ENCODE measurements at regions not wholly inside any gene's neighbourhood (a gene's known extent, or its start where the extent isn't known, plus 50 kb on each side); places are given as distances from the start of the nearest gene placed in this dataset.

GRCh38 chr11:42249956-42250355 lies 790.5 kb upstream of the LRRC4C start:
- no peak for DNase-seq
- Histone ChIP-seq H3K18ac (ENCODE audit: low read depth in 1 of 2, low read length in 2 of 2) (no peak overlapping the region), H3K4me1 (ENCODE audit: control insufficient read depth, insufficient read depth, low read depth, low read length) (no peaks in the 10 kb centered on the region), H2BK12ac (ENCODE audit: low read length in 2 of 2) (no peak overlapping the region), H2AFZ (ENCODE audit: low read depth, low read length) (no peak overlapping the region), H3K79me1 (replicated peaks; ENCODE audit: low read length, poor library complexity, severe bottlenecking) (no peaks in the 10 kb centered on the region), H3K4ac (ENCODE audit: low read depth in 1 of 2, low read length in 2 of 2) (no peak overlapping the region), H4K8ac (ENCODE audit: low read length) (no peak overlapping the region), H3K9me3 (ENCODE audit: control insufficient read depth, low read length) (no peaks in the 10 kb centered on the region), H3K36me3 (ENCODE audit: control insufficient read depth in 1 of 2, insufficient read depth in 2 of 2, low read depth in 1 of 2, low read length in 2 of 2) (no peaks in the 10 kb centered on the region), H4K91ac (ENCODE audit: low read length) (no peak overlapping the region), H2AK5ac (ENCODE audit: low read length, severe bottlenecking) (no peak overlapping the region), H3K4me2 (ENCODE audit: low read length, poor library complexity, severe bottlenecking) (no peak overlapping the region), H3K27me3 (ENCODE audit: control insufficient read depth in 1 of 2, insufficient read depth in 1 of 2, low read length in 2 of 2) (no peaks in the 10 kb centered on the region), H2BK120ac (ENCODE audit: low read depth, low read length) (no peak overlapping the region), H3K4me3 (ENCODE audit: insufficient read depth in 1 of 2, low read depth in 1 of 2, low read length in 2 of 2) (no peak overlapping the region), H3K27ac (ENCODE audit: low read length, poor library complexity, severe bottlenecking) (no peak overlapping the region), H3K14ac (ENCODE audit: low read length in 2 of 2) (no peak overlapping the region), H2BK15ac (ENCODE audit: low read depth, poor library complexity, severe bottlenecking) (no peak overlapping the region), H3K23ac (ENCODE audit: low read length in 2 of 2) (no peak overlapping the region), H3K9ac (ENCODE audit: low read length) (no peak overlapping the region), H2BK5ac (ENCODE audit: low read depth, low read length, poor library complexity, severe bottlenecking) (no peak overlapping the region)
- 52% methylated on average over 2 of the region's 2 CpGs for WGBS

GRCh38 chr11:42251984-42252383 lies 792.5 kb upstream of the LRRC4C start:
- no peak overlapping the region for H3K4me3 ChIP-seq (ENCODE audit: insufficient read depth in 1 of 2, low read depth in 1 of 2, low read length in 2 of 2)
- no peaks in the 10 kb centered on the region for H3K9me3 ChIP-seq (ENCODE audit: control insufficient read depth, low read length)
- no peaks in the 10 kb centered on the region for H3K79me1 ChIP-seq (replicated peaks; ENCODE audit: low read length, poor library complexity, severe bottlenecking)
- H2BK15ac ChIP-seq (ENCODE audit: low read depth, poor library complexity, severe bottlenecking): no peak overlapping the region
- H3K14ac ChIP-seq (ENCODE audit: low read length in 2 of 2): no peak overlapping the region
- no peak overlapping the region for H3K4ac ChIP-seq (ENCODE audit: low read depth in 1 of 2, low read length in 2 of 2)
- H3K4me1 ChIP-seq (ENCODE audit: control insufficient read depth, insufficient read depth, low read depth, low read length): no peaks in the 10 kb centered on the region
- H4K91ac ChIP-seq (ENCODE audit: low read length): no peak overlapping the region
- no peak for DNase-seq
- WGBS: 52% methylated on average over 1 of the region's 2 CpGs
- H3K27ac ChIP-seq (ENCODE audit: low read length, poor library complexity, severe bottlenecking): no peak overlapping the region
- no peak overlapping the region for H2BK12ac ChIP-seq (ENCODE audit: low read length in 2 of 2)
- H3K18ac ChIP-seq (ENCODE audit: low read depth in 1 of 2, low read length in 2 of 2): no peak overlapping the region
- no peak overlapping the region for H2AFZ ChIP-seq (ENCODE audit: low read depth, low read length)
- no peaks in the 10 kb centered on the region for H3K36me3 ChIP-seq (ENCODE audit: control insufficient read depth in 1 of 2, insufficient read depth in 2 of 2, low read depth in 1 of 2, low read length in 2 of 2)
- H3K9ac ChIP-seq (ENCODE audit: low read length): no peak overlapping the region
- H4K8ac ChIP-seq (ENCODE audit: low read length): no peak overlapping the region
- H2AK5ac ChIP-seq (ENCODE audit: low read length, severe bottlenecking): no peak overlapping the region
- H3K23ac ChIP-seq (ENCODE audit: low read length in 2 of 2): no peak overlapping the region
- H2BK5ac ChIP-seq (ENCODE audit: low read depth, low read length, poor library complexity, severe bottlenecking): no peak overlapping the region
- no peak overlapping the region for H2BK120ac ChIP-seq (ENCODE audit: low read depth, low read length)
- no peak overlapping the region for H3K4me2 ChIP-seq (ENCODE audit: low read length, poor library complexity, severe bottlenecking)
- H3K27me3 ChIP-seq (ENCODE audit: control insufficient read depth in 1 of 2, insufficient read depth in 1 of 2, low read length in 2 of 2): no peaks in the 10 kb centered on the region

GRCh38 chr11:42253156-42253555 lies 793.7 kb upstream of the LRRC4C start:
- no peak overlapping the region for H2BK5ac ChIP-seq (ENCODE audit: low read depth, low read length, poor library complexity, severe bottlenecking)
- no peak overlapping the region for H3K9ac ChIP-seq (ENCODE audit: low read length)
- H3K27ac ChIP-seq (ENCODE audit: low read length, poor library complexity, severe bottlenecking): no peak overlapping the region
- no peak overlapping the region for H2AFZ ChIP-seq (ENCODE audit: low read depth, low read length)
- no peak overlapping the region for H3K4me3 ChIP-seq (ENCODE audit: insufficient read depth in 1 of 2, low read depth in 1 of 2, low read length in 2 of 2)
- no peaks in the 10 kb centered on the region for H3K9me3 ChIP-seq (ENCODE audit: control insufficient read depth, low read length)
- no peak overlapping the region for H3K4ac ChIP-seq (ENCODE audit: low read depth in 1 of 2, low read length in 2 of 2)
- H4K8ac ChIP-seq (ENCODE audit: low read length): no peak overlapping the region
- WGBS: 46% methylated on average over 3 of the region's 3 CpGs
- H3K23ac ChIP-seq (ENCODE audit: low read length in 2 of 2): no peak overlapping the region
- no peak overlapping the region for H3K4me2 ChIP-seq (ENCODE audit: low read length, poor library complexity, severe bottlenecking)
- H2BK15ac ChIP-seq (ENCODE audit: low read depth, poor library complexity, severe bottlenecking): no peak overlapping the region
- H2BK120ac ChIP-seq (ENCODE audit: low read depth, low read length): no peak overlapping the region
- H4K91ac ChIP-seq (ENCODE audit: low read length): no peak overlapping the region
- no peaks in the 10 kb centered on the region for H3K79me1 ChIP-seq (replicated peaks; ENCODE audit: low read length, poor library complexity, severe bottlenecking)
- H3K4me1 ChIP-seq (ENCODE audit: control insufficient read depth, insufficient read depth, low read depth, low read length): no peaks in the 10 kb centered on the region
- no peaks in the 10 kb centered on the region for H3K27me3 ChIP-seq (ENCODE audit: control insufficient read depth in 1 of 2, insufficient read depth in 1 of 2, low read length in 2 of 2)
- no peak for DNase-seq
- no peak overlapping the region for H2BK12ac ChIP-seq (ENCODE audit: low read length in 2 of 2)
- no peak overlapping the region for H3K14ac ChIP-seq (ENCODE audit: low read length in 2 of 2)
- H3K18ac ChIP-seq (ENCODE audit: low read depth in 1 of 2, low read length in 2 of 2): no peak overlapping the region
- no peaks in the 10 kb centered on the region for H3K36me3 ChIP-seq (ENCODE audit: control insufficient read depth in 1 of 2, insufficient read depth in 2 of 2, low read depth in 1 of 2, low read length in 2 of 2)
- no peak overlapping the region for H2AK5ac ChIP-seq (ENCODE audit: low read length, severe bottlenecking)

- H3K4ac ChIP-seq (ENCODE audit: low read depth in 1 of 2, low read length in 2 of 2): no peak overlapping the region
- H3K4me2 ChIP-seq (ENCODE audit: low read length, poor library complexity, severe bottlenecking): no peak overlapping the region
- no peak overlapping the region for H3K4me3 ChIP-seq (ENCODE audit: insufficient read depth in 1 of 2, low read depth in 1 of 2, low read length in 2 of 2)
- H4K91ac ChIP-seq (ENCODE audit: low read length): no peak overlapping the region
- no peak overlapping the region for H3K27ac ChIP-seq (ENCODE audit: low read length, poor library complexity, severe bottlenecking)
- H2BK120ac ChIP-seq (ENCODE audit: low read depth, low read length): no peak overlapping the region
- H3K4me1 ChIP-seq (ENCODE audit: control insufficient read depth, insufficient read depth, low read depth, low read length): no peaks in the 10 kb centered on the region
- H3K27me3 ChIP-seq (ENCODE audit: control insufficient read depth in 1 of 2, insufficient read depth in 1 of 2, low read length in 2 of 2): no peaks in the 10 kb centered on the region
- no peaks in the 10 kb centered on the region for H3K9me3 ChIP-seq (ENCODE audit: control insufficient read depth, low read length)
- no peak overlapping the region for H4K8ac ChIP-seq (ENCODE audit: low read length)
- H3K36me3 ChIP-seq (ENCODE audit: control insufficient read depth in 1 of 2, insufficient read depth in 2 of 2, low read depth in 1 of 2, low read length in 2 of 2): no peaks in the 10 kb centered on the region
- no peak overlapping the region for H3K23ac ChIP-seq (ENCODE audit: low read length in 2 of 2)
- no peak overlapping the region for H3K18ac ChIP-seq (ENCODE audit: low read depth in 1 of 2, low read length in 2 of 2)
- 67% methylated on average over 1 of the region's 1 CpG for WGBS
- H2BK5ac ChIP-seq (ENCODE audit: low read depth, low read length, poor library complexity, severe bottlenecking): no peak overlapping the region
- H3K9ac ChIP-seq (ENCODE audit: low read length): no peak overlapping the region
- H2BK12ac ChIP-seq (ENCODE audit: low read length in 2 of 2): no peak overlapping the region
- DNase-seq: no peak
- no peak overlapping the region for H2AFZ ChIP-seq (ENCODE audit: low read depth, low read length)
- no peak overlapping the region for H2BK15ac ChIP-seq (ENCODE audit: low read depth, poor library complexity, severe bottlenecking)
- no peaks in the 10 kb centered on the region for H3K79me1 ChIP-seq (replicated peaks; ENCODE audit: low read length, poor library complexity, severe bottlenecking)
- H3K14ac ChIP-seq (ENCODE audit: low read length in 2 of 2): no peak overlapping the region
- H2AK5ac ChIP-seq (ENCODE audit: low read length, severe bottlenecking): no peak overlapping the region
Measured at GRCh38 chr11:42255906-42256305, 796.5 kb upstream of the LRRC4C start.

Data from mesenchymal stem cell (in vitro differentiated cells and primary cell).